SK-N-MC (cell line): ENCODE measurements at regions not wholly inside any gene's neighbourhood (a gene's known extent, or its start where the extent isn't known, plus 50 kb on each side); places are given as distances from the start of the nearest gene placed in this dataset.

Experiments used
- EZH2 ChIP-seq: fragments of 200-600 bp; sonication (generic); IDR thresholded peaks from one replicate; pipeline ENCODE4 v1.6.1; 2017; ENCODE audit warnings: antibody characterized with exemption
- POLR2AphosphoS5 ChIP-seq: IDR thresholded peaks from 2 replicates; pipeline ENCODE4 v1.6.1; 2012; ENCODE audit warnings: mild to moderate bottlenecking, low read depth, low read length, borderline replicate concordance

DNA sequence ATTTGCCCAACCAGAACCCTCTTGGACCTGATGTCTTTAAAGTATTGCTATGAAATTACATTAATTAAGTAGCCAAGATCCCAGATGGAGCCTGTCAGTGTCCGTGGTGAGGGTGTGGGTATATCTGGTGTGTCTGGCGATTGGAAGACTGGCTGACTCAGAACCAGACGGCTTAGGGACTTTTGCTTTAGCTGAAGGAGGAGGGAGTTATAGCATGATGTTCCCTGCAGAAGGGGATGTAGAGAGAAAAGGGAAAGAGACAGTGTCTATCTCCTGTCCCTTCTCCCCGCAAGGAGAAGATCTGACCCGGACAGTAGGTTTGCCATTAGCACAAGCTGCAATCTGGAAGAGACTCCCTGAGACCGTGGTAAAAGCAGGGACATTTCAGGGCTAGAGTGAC lies 60.6 kb downstream of the POU3F3 start:
- TF ChIP-seq EZH2 (no peak), POLR2AphosphoS5 (no peak)
